ENCODE measurements at regions not wholly inside any gene's neighbourhood (a gene's known extent, or its start where the extent isn't known, plus 50 kb on each side); places are given as distances from the start of the nearest gene placed in this dataset.

- TF ChIP-seq POLR2AphosphoS5 (IDR thresholded peaks at IDR 0.05; ENCODE audit: low read length), result no peak
- TF ChIP-seq CTCF (IDR thresholded peaks at IDR 0.05 in 2 of 3, conservative IDR thresholded peaks at IDR 0.05 in 1 of 3; ENCODE audit: control insufficient read depth in 2 of 3, extremely low read depth in 1 of 3, insufficient read depth in 1 of 3, low read depth in 3 of 3, low read length in 3 of 3), result no peak
- no peak for TF ChIP-seq KDM1A (IDR thresholded peaks at IDR 0.05; ENCODE audit: borderline replicate concordance)
- TF ChIP-seq SUZ12 (IDR thresholded peaks at IDR 0.05; ENCODE audit: unreplicated experiment), result no peak
- no peak for TF ChIP-seq RFX5 (IDR thresholded peaks at IDR 0.05; ENCODE audit: low read depth, low read length)
- no peak for TF ChIP-seq ZBTB4 (CRISPR knock-in tag; IDR thresholded peaks at IDR 0.05)
- no peak for TF ChIP-seq POLR2A (IDR thresholded peaks at IDR 0.05; ENCODE audit: low read depth, low read length)
- TF ChIP-seq CEBPB (IDR thresholded peaks at IDR 0.05; ENCODE audit: borderline replicate concordance in 1 of 2, low read depth in 2 of 2, low read length in 2 of 2), result no peak
- TF ChIP-seq ELK1 (IDR thresholded peaks at IDR 0.05; ENCODE audit: low read depth, low read length), result no peak
- no peak for TF ChIP-seq EGR1 (IDR thresholded peaks at IDR 0.05; ENCODE audit: borderline replicate concordance in 1 of 2, low read depth in 2 of 2, low read length in 2 of 2)
- TF ChIP-seq HCFC1 (IDR thresholded peaks at IDR 0.05; ENCODE audit: low read length), result no peak
- TF ChIP-seq CREB1 (IDR thresholded peaks at IDR 0.05; ENCODE audit: low read depth), result no peak
Observed at GRCh38 chr10:21263263-21263803, 262.1 kb downstream of the SKIDA1 start.
